ENCODE measurements at regions not wholly inside any gene's neighbourhood (a gene's known extent, or its start where the extent isn't known, plus 50 kb on each side); places are given as distances from the start of the nearest gene placed in this dataset.

GRCh38 chr1:81113688-81114087 lies 687.0 kb upstream of the ADGRL2 start:
- Histone ChIP-seq H3K27ac (ENCODE audit: low read length) (no peak overlapping the region), H3K36me3 (replicated peaks; ENCODE audit: insufficient read depth, low read length) (no peaks in the 10 kb centered on the region), H2AFZ (ENCODE audit: low read length) (no peak overlapping the region), H4K20me1 (ENCODE audit: insufficient read depth, low read length) (no peaks in the 10 kb centered on the region), H3F3A (ENCODE audit: insufficient read depth, low read length) (no peaks in the 10 kb centered on the region), H3K79me2 (ENCODE audit: low read length) (no peaks in the 10 kb centered on the region), H3K27me3 (replicated peaks; ENCODE audit: insufficient read depth, low read length) (no peaks in the 10 kb centered on the region), H3K9me3 (replicated peaks; ENCODE audit: insufficient read depth, low read length) (no peaks in the 10 kb centered on the region), H3K9ac (ENCODE audit: low read length) (no peak overlapping the region), H3K4me3 (ENCODE audit: low read length) (no peak overlapping the region), H3K9me2 (replicated peaks; ENCODE audit: insufficient read depth, low read length) (no peaks in the 10 kb centered on the region), H3K4me1 (ENCODE audit: low read length) (no peaks in the 10 kb centered on the region), H3K4me2 (ENCODE audit: low read depth, low read length) (no peak overlapping the region)
- TF ChIP-seq EZH2 (optimal IDR thresholded peaks at IDR 0.05; ENCODE audit: low read depth, low read length), result no peak
- TF ChIP-seq, protein P1, sequence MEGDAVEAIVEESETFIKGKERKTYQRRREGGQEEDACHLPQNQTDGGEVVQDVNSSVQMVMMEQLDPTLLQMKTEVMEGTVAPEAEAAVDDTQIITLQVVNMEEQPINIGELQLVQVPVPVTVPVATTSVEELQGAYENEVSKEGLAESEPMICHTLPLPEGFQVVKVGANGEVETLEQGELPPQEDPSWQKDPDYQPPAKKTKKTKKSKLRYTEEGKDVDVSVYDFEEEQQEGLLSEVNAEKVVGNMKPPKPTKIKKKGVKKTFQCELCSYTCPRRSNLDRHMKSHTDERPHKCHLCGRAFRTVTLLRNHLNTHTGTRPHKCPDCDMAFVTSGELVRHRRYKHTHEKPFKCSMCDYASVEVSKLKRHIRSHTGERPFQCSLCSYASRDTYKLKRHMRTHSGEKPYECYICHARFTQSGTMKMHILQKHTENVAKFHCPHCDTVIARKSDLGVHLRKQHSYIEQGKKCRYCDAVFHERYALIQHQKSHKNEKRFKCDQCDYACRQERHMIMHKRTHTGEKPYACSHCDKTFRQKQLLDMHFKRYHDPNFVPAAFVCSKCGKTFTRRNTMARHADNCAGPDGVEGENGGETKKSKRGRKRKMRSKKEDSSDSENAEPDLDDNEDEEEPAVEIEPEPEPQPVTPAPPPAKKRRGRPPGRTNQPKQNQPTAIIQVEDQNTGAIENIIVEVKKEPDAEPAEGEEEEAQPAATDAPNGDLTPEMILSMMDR (IDR thresholded peaks at IDR 0.05; ENCODE audit: low read length), result no peak
- TF ChIP-seq EZH2phosphoT487 (IDR thresholded peaks at IDR 0.05; ENCODE audit: low read length), result no peak
- no peak for DNase-seq

DNA sequence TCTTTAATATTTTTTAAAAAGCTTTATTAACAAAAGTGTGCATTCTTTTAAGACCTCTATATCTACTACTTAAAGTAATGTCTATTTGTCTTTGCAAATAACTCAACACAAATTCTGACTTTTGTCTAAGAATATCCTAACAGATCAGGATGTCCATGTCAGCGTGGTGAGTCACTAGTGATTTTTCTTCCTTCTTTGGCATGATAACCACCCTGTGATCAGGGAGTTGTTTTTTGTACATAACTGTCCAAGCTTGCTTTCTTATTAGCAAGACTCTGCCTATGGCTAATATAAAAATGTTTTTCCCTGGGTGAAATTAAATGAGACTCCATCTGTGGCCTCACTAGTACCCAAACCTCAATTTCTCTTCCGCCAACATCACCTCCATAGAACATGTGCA lies 688.9 kb upstream of the ADGRL2 start:
- no peaks in the 10 kb centered on the region for H4K20me1 ChIP-seq (ENCODE audit: insufficient read depth, low read length)
- no peak overlapping the region for H3K4me2 ChIP-seq (ENCODE audit: low read depth, low read length)
- H3K4me1 ChIP-seq (ENCODE audit: low read length), result no peaks in the 10 kb centered on the region
- TF ChIP-seq, protein P1 (IDR thresholded peaks at IDR 0.05; ENCODE audit: low read length), result no peak
- TF ChIP-seq EZH2phosphoT487 (IDR thresholded peaks at IDR 0.05; ENCODE audit: low read length) (no peak), EZH2 (optimal IDR thresholded peaks at IDR 0.05; ENCODE audit: low read depth, low read length) (no peak)
- no peaks in the 10 kb centered on the region for H3K9me2 ChIP-seq (replicated peaks; ENCODE audit: insufficient read depth, low read length)
- no peak overlapping the region for H3K4me3 ChIP-seq (ENCODE audit: low read length)
- no peaks in the 10 kb centered on the region for H3F3A ChIP-seq (ENCODE audit: insufficient read depth, low read length)
- H3K27ac ChIP-seq (ENCODE audit: low read length), result no peak overlapping the region
- no peak overlapping the region for H2AFZ ChIP-seq (ENCODE audit: low read length)
- DNase-seq, result no peak
- no peaks in the 10 kb centered on the region for H3K36me3 ChIP-seq (replicated peaks; ENCODE audit: insufficient read depth, low read length)
- no peaks in the 10 kb centered on the region for H3K79me2 ChIP-seq (ENCODE audit: low read length)
- H3K9ac ChIP-seq (ENCODE audit: low read length), result no peak overlapping the region
- no peaks in the 10 kb centered on the region for H3K9me3 ChIP-seq (replicated peaks; ENCODE audit: insufficient read depth, low read length)
- no peaks in the 10 kb centered on the region for H3K27me3 ChIP-seq (replicated peaks; ENCODE audit: insufficient read depth, low read length)

GRCh38 chr1:81109038-81109437 lies 691.7 kb upstream of the ADGRL2 start:
- Histone ChIP-seq H3K9ac (ENCODE audit: low read length) (no peak overlapping the region), H3K79me2 (ENCODE audit: low read length) (no peaks in the 10 kb centered on the region), H3K27ac (ENCODE audit: low read length) (no peak overlapping the region), H3K4me3 (ENCODE audit: low read length) (no peak overlapping the region), H4K20me1 (ENCODE audit: insufficient read depth, low read length) (no peaks in the 10 kb centered on the region), H3F3A (ENCODE audit: insufficient read depth, low read length) (no peaks in the 10 kb centered on the region), H3K36me3 (replicated peaks; ENCODE audit: insufficient read depth, low read length) (no peaks in the 10 kb centered on the region), H3K4me1 (ENCODE audit: low read length) (no peaks in the 10 kb centered on the region), H3K27me3 (replicated peaks; ENCODE audit: insufficient read depth, low read length) (no peaks in the 10 kb centered on the region), H3K9me2 (replicated peaks; ENCODE audit: insufficient read depth, low read length) (no peaks in the 10 kb centered on the region), H3K4me2 (ENCODE audit: low read depth, low read length) (no peak overlapping the region), H3K9me3 (replicated peaks; ENCODE audit: insufficient read depth, low read length) (no peaks in the 10 kb centered on the region), H2AFZ (ENCODE audit: low read length) (no peak overlapping the region)
- TF ChIP-seq EZH2phosphoT487 (IDR thresholded peaks at IDR 0.05; ENCODE audit: low read length), result no peak
- TF ChIP-seq, protein P1 (IDR thresholded peaks at IDR 0.05; ENCODE audit: low read length), result no peak
- TF ChIP-seq EZH2 (optimal IDR thresholded peaks at IDR 0.05; ENCODE audit: low read depth, low read length), result no peak
- DNase-seq, result no peak

Measured in MM.1S (cell line).